ENCODE measurements at regions not wholly inside any gene's neighbourhood (a gene's known extent, or its start where the extent isn't known, plus 50 kb on each side); places are given as distances from the start of the nearest gene placed in this dataset.

- peaks cover 0 to 10% (median 0%) of the 10 kb centered on the region in 9 donors for H3K27me3 ChIP-seq
- DNase-seq (no peak), ATAC-seq (no peak)
- no peaks in the 10 kb centered on the region for H3K9me3 ChIP-seq
- no peak overlapping the region for H3K27ac ChIP-seq
- TF ChIP-seq CTCF (IDR thresholded peaks at IDR 0.05) = no peak
- TF ChIP-seq POLR2A (IDR thresholded peaks at IDR 0.05) = no peak
- H3K36me3 ChIP-seq = no peaks in the 10 kb centered on the region
- H3K4me1 ChIP-seq = no peaks in the 10 kb centered on the region
- intact Hi-C loops (cut with DNase I) = no loop called here
- no peak overlapping the region for H3K4me3 ChIP-seq
- 77 to 91% (median 85%) methylated on average over 4 of the region's 4 CpGs for WGBS, 4 donors
These were observed 279.9 kb downstream of the UQCRFS1 start for GRCh38 chr19:28933039-28933438.

GRCh38 chr19:28932446-28932845 is 280.5 kb downstream of the UQCRFS1 start:
- H3K9me3 ChIP-seq = no peaks in the 10 kb centered on the region
- peaks cover 0 to 10% (median 0%) of the 10 kb centered on the region in 9 donors for H3K27me3 ChIP-seq
- DNase-seq = no peak
- no peaks in the 10 kb centered on the region for H3K4me1 ChIP-seq
- no peak overlapping the region for H3K4me3 ChIP-seq
- TF ChIP-seq POLR2A (IDR thresholded peaks at IDR 0.05) = no peak
- TF ChIP-seq CTCF (IDR thresholded peaks at IDR 0.05) = no peak
- H3K27ac ChIP-seq = no peak overlapping the region
- WGBS, 4 donors = 66 to 73% (median 69%) methylated on average over 3 of the region's 3 CpGs
- no peak for ATAC-seq
- intact Hi-C loops (cut with DNase I) = no loop called here
- H3K36me3 ChIP-seq = no peaks in the 10 kb centered on the region

- no peak for DNase-seq
- no peaks in the 10 kb centered on the region for H3K9me3 ChIP-seq
- no peaks in the 10 kb centered on the region for H3K36me3 ChIP-seq
- peaks cover 0 to 10% (median 0%) of the 10 kb centered on the region in 9 donors for H3K27me3 ChIP-seq
- TF ChIP-seq CTCF (IDR thresholded peaks at IDR 0.05) = no peak
- TF ChIP-seq POLR2A (IDR thresholded peaks at IDR 0.05) = no peak
- no peak overlapping the region for H3K4me3 ChIP-seq
- no peak overlapping the region for H3K27ac ChIP-seq
- intact Hi-C loops (cut with DNase I) = no loop called here
- ATAC-seq = no peak
- 64 to 76% (median 69%) methylated on average over 3 of the region's 3 CpGs for WGBS, 4 donors
- H3K4me1 ChIP-seq = no peaks in the 10 kb centered on the region
These were observed 283.9 kb downstream of the UQCRFS1 start for GRCh38 chr19:28929006-28929405.

- Histone ChIP-seq H3K27ac (no peak overlapping the region), H3K4me1 (no peaks in the 10 kb centered on the region), H3K27me3 (no peaks in the 10 kb centered on the region), H3K9me3 (no peaks in the 10 kb centered on the region), H3K4me3 (no peak overlapping the region), H3K36me3 (no peaks in the 10 kb centered on the region)
- TF ChIP-seq POLR2A (IDR thresholded peaks at IDR 0.05) = no peak
- no peak for TF ChIP-seq CTCF (IDR thresholded peaks at IDR 0.05)
- intact Hi-C loops (cut with DNase I) = no loop called here
- DNase-seq = no peak
- ATAC-seq = no peak
- WGBS, 4 donors = 67 to 84% (median 79%) methylated on average over 4 of the region's 4 CpGs
These were observed 285.5 kb downstream of the UQCRFS1 start for GRCh38 chr19:28927456-28927855.

All from heart left ventricle (tissue), 16 donors.